NCI-H2227 treated with DMSO at 0.1 percent for 48 hours (cell line): ENCODE measurements at regions not wholly inside any gene's neighbourhood (a gene's known extent, or its start where the extent isn't known, plus 50 kb on each side); places are given as distances from the start of the nearest gene placed in this dataset.
"Not testable (repeated sequence)": the region's sequence is repeated elsewhere in the genome, so short reads cannot be mapped to it uniquely, and the experiment has no call there.

Experiments
- DNase-seq: peaks from one replicate; lab custom pipeline; 2025; lab: John Stamatoyannopoulos, UW

GRCh38 chr1:196090226-196090625 lies 518.0 kb downstream of the KCNT2 start:
- DNase-seq, result no peak

- no peak for DNase-seq
These were observed 519.7 kb downstream of the KCNT2 start for GRCh38 chr1:196088541-196088940.

- no peak for DNase-seq
These were observed 529.5 kb downstream of the KCNT2 start for GRCh38 chr1:196078691-196079090.

- no peak for DNase-seq
These were observed 532.6 kb downstream of the KCNT2 start for GRCh38 chr1:196075621-196076020.

- no peak for DNase-seq
These were observed 534.1 kb downstream of the KCNT2 start for GRCh38 chr1:196074182-196074581.

GRCh38 chr1:196071447-196071846 lies 536.8 kb downstream of the KCNT2 start:
- no peak for DNase-seq

- DNase-seq, result no peak
These were observed 537.3 kb downstream of the KCNT2 start for GRCh38 chr1:196070940-196071339.

GRCh38 chr1:196063952-196064351 lies 544.3 kb downstream of the KCNT2 start:
- no peak for DNase-seq

GRCh38 chr1:196063294-196063693 lies 544.9 kb downstream of the KCNT2 start:
- DNase-seq, result no peak

- DNase-seq, result no peak
These were observed 547.7 kb downstream of the KCNT2 start for GRCh38 chr1:196060539-196060938.

GRCh38 chr1:196059210-196059609 lies 549.0 kb downstream of the KCNT2 start:
- no peak for DNase-seq

- DNase-seq, result no peak
These were observed 551.3 kb downstream of the KCNT2 start for GRCh38 chr1:196056966-196057365.

- DNase-seq, result no peak
These were observed 558.8 kb downstream of the KCNT2 start for GRCh38 chr1:196049407-196049806.

GRCh38 chr1:196043268-196043667 lies 565.0 kb downstream of the KCNT2 start:
- DNase-seq, result no peak

- peak; percentile 95 for DNase-seq
These were observed 574.0 kb downstream of the KCNT2 start for GRCh38 chr1:196034080-196034706.

GRCh38 chr1:196031387-196031786 lies 576.9 kb downstream of the KCNT2 start:
- DNase-seq, result not testable (repeated sequence)

- DNase-seq, result no peak
These were observed 577.8 kb downstream of the KCNT2 start for GRCh38 chr1:196030455-196030854.

GRCh38 chr1:196029410-196029809 lies 578.8 kb downstream of the KCNT2 start:
- DNase-seq, result no peak

GRCh38 chr1:196027127-196027526 lies 581.1 kb downstream of the KCNT2 start:
- DNase-seq, result peak; percentile 46

GRCh38 chr1:196021174-196021573 lies 587.1 kb downstream of the KCNT2 start:
- not testable (repeated sequence) for DNase-seq

- DNase-seq, result no peak
These were observed 598.9 kb downstream of the KCNT2 start for GRCh38 chr1:196009362-196009761.

- no peak for DNase-seq
These were observed 600.5 kb downstream of the KCNT2 start for GRCh38 chr1:196007763-196008162.

GRCh38 chr1:196005426-196005825 lies 602.8 kb downstream of the KCNT2 start:
- DNase-seq, result no peak

- not testable (repeated sequence) for DNase-seq
These were observed 603.9 kb downstream of the KCNT2 start for GRCh38 chr1:196004388-196004787.
